HPDE6-E6E7 (cell line): ENCODE measurements at regions not wholly inside any gene's neighbourhood (a gene's known extent, or its start where the extent isn't known, plus 50 kb on each side); places are given as distances from the start of the nearest gene placed in this dataset.

ENCODE experiments used
- DNase-seq: peaks from one replicate; pipeline ENCODE4 v3.0.0; 2011; ENCODE audit warnings: missing footprints; ENCODE audit errors: extremely low spot score

DNA sequence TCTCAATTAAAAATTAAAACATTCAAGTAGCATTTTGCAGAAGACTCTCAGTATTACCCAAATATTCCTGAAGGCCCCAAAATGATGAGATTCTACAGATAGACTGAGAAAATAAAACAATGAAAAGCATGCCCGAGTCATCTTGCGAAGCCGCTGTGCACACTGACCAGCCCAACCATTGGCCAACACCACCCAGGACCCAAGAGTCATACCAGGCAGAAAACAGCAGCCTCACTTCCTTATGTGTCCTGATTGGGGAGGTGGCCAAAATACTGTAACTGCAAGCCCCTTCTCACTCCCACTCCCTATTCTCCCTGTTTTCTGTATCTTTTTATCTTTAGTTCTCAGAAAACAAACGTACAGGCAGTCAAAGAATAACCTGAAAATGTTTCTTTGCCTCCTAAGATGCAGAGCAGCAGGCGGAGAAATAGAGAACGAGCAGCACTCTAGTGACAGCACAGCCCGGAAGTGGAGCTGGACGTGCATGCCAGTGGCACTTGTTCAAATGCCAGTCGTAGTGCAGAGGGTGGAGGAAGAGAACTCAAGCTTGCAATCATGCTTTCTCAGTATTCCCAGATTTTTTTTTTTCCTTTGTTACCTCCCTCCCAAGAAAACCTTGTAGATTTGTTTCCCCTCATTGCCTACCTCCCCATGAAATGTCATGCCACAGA, 182.3 kb upstream of the SOX9 start:
- DNase-seq = no peak

DNA sequence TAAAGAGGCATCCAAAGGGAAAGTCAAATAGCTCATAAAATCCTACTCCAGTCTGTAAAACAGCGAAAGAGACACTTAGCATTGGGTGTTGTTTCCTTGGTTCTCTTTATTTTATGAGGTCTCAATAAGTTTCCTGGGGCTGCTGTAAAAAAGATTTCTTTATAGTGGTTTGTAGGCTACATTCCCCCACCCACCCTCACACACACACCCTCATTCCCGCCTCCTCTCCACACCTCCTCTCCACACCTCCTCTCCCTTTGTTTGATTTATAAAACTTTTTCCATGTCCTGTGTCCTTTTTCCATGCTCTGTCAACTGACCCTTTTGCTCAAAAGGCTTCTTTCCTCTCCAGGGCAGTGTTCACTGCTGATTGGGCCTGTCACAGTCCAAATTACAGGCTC, 178.9 kb upstream of the SOX9 start:
- DNase-seq = no peak

DNA sequence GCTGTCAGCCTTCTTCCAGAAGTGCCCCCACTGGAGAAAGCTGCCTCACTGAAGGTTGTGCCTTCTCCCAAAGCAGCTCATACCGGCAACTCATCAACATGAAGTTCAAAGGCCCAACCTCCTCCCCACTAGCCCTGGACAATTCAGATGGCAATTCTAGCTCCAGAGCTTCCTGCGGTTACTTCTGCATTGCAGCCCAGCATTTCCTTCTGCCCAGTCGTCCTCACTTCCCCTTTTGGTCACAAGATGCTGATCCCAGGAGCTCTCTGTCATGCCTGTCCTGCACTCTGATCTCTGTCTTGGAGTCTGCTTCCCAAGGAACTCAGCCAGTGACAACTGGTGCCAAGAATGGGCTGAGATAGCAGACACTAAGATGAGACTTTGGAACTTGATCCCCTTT, 178.2 kb upstream of the SOX9 start:
- no peak for DNase-seq

DNA sequence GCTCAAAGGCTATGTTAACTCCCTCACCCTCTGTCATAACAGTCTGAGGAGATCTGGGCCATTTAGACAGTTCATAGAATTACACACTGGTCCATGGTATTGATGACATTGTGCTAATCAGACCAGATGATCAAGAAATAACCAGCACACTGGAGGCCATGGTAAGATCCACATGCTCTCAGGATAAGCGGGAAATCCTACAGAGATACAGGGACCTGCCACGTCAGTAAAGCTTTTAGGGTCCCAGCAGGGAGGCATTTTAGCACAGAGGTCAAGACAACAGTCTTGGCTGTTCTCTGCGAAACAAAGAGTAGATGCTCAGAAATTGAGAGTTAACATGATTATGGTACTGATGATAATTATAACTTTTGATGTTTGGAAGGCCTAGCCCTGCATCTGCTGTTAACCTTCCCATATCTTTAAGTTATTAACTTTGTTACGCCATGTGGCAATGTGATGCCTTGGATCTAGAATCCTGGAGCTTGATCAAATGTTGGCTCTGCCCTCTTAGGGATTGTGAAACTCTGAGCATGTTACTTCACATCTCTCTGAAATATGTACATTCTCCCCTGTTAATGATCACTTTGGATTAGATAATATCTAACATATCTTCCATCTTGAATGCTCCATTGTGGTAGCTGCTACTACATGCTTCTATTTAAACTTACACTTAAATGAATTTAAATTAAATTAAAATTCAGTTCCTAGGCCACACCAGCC, 172.0 kb upstream of the SOX9 start:
- DNase-seq = no peak

DNA sequence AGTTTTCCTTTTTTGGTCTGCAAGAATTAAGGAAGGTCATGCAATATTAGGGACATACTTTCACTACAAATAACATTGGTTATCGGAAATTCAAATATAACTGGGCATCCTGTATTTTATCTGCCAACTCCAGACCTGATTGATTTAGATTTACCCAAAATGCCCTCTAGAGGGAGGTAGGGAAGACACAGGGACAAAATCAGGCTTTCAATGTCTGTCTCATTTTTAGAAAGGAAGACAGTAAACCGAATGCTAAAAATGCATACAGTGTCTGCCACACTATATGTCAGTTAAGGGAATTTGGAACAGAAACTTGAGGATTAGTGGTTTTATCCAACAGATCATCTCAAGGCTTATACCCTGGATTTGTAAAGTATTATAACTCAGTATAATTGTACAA, 161.7 kb upstream of the SOX9 start:
- no peak for DNase-seq

DNA sequence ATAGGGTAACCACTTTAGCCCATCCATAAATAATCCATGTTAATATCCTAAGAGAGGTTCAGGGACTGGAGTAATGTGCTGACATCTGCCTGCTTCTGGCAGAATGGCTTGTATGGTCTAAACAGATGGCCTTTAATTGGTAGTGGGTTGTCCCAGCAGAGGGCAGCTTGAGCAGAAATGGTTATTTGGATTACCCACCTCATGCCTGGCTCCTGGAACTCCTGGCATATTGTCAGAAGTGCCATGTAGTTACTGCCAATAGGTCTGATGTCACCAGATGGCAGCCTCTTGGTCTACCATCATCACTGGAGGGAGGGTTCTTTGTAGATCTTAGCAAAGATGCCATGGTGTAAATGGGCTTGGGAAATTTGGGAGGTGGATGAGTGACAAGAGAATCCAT, 157.5 kb upstream of the SOX9 start:
- no peak for DNase-seq

DNA sequence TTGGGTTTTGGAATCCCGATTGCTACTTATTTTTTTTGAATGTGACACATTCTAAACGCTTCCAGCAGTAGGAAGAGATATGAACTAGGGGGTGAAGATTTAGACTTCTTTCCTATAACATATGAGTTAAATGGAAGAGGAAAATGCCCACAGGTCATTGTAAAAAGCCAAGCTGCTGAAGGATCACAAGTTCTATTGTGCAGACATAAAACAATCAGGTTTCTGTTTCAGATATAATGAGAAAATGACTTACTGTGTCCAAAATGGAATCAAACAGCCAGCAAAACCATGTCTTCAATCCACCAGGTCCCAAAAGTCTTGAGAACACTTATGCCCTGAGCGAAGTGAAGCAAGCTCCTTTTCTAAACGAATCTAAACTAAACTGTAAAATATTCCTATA, 157.0 kb upstream of the SOX9 start:
- no peak for DNase-seq

DNA sequence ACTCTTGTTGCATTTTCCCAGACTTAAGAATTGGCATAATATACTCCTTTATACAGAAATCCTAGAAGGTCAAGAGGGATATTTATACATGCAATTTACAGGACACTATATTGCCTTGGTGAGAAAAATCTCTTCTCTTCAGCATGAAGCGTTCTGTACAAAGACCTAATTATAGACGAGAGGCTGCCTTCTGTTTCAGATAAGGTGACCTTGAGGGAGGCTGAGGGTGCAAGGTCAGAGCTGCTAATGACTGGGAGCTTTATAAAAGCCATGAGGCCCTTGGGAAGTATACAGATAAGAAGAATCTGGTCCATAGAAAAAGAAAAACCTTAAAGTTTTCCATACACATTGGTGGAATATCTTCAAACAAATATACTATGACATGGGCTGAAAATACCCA, 156.3 kb upstream of the SOX9 start:
- no peak for DNase-seq

DNA sequence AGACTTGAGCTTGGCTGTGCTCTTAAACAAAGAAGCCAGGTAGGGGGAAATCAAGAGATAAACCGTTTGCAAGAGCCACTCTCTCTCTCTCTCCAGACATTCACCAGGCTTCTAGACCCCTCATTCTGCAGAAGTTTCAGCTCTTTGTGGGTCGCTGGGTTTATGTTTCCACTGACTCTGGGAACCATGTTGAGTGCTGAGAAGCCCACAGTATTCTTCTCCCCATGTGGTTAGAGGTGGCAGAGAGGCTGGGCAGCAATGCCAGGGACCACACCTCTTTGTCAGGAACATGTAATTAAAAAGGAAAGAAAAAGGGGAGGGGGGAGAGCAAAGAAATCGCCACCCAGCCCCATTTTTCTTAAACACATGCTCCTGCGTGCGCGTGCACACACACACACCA, 154.8 kb upstream of the SOX9 start:
- no peak for DNase-seq

DNA sequence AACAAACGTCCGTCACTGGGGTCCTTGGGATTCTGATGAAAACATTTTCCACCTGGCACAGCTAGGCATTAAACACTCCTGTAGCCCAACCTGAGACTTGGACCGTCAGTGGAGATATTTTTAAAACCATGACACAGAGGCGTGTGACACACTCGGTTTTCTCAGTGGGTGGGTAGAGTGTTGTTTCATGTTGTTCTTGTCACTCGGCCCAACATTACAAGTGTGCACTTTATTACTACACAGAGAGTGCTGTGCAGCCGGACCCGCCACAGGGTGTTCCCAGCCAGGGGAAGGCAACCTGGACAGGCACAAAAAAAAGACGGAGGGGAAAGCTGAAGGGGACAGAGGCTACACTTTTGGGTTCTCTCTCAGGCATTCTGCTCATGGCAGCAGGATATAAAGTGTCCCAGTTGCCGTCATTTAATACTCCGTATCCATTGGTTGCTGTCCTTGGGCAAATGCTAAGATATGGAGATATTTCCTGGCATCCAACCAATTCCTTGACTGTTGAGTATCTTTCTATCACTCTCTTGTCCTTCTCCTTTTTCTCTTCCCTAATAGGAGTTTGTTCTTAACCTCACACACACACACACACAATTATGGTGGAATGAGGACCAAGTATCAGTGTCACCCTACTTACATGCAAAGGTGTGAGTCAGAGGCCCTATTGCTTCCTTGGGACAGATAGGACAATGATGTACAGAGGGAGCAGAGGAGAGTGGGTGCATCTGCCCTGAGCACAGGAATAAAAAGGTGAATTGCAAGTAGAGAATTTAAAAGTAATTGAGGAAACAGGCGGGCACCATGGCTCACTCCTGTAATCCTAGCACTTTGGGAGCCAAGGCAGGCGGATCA, 154.1 kb upstream of the SOX9 start:
- DNase-seq = no peak

DNA sequence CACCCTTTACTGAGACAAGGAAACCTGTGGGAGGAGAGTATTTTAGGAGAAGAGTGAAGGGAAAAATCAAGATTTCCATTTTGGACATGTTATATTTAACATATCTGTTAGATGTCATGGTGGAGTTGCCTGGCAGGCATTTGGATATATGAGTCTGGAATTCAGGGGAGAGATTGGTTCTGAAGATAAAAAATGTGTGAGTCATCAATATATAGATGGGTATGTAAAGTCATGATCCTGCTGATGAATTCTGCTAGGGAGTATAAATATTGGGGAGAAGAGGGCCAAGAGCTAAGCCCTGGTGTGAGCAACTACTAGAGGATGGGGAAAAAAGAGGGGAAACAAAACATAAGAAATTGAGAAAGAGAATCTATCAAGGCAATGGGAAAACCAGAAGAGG, 151.3 kb upstream of the SOX9 start:
- no peak for DNase-seq

DNA sequence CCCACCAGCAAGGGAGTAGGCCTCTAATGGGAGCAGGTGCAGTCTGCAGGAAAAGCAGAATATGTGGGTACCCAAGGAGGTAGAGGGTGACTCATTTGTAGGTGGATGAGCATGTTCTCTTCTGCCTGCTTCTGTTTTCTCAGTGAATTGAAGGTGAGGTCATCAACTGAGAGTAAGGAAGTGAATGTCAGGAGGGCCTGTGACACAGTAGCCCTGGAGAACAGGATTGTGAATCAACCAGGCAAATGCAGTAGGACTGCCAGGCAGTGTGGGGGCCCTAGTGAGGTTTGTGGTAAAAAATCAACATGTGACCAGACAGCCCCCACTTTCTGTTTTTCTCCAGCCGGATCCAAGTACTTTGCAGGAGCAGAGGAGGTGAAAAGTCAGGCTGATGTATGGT, 150.5 kb upstream of the SOX9 start:
- DNase-seq = peak; percentile 91

DNA sequence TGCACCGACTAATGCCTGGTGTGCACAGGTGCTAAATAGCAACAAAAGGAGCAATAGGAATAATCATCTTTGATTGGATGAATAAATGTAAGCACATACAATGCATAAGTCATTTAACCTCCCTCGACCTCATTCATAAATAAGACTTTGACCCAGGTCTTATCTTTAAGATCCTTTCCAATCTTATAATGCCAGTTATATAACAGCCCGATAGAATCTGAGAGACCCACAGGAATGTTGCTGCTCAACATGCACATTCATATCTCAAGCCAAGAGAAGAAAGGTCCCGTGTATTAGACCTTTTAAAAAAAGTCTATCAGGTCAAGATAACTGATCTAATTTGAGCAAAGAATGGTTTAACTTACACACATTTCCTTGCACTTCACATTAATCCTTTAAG, 146.8 kb upstream of the SOX9 start:
- no peak for DNase-seq

DNA sequence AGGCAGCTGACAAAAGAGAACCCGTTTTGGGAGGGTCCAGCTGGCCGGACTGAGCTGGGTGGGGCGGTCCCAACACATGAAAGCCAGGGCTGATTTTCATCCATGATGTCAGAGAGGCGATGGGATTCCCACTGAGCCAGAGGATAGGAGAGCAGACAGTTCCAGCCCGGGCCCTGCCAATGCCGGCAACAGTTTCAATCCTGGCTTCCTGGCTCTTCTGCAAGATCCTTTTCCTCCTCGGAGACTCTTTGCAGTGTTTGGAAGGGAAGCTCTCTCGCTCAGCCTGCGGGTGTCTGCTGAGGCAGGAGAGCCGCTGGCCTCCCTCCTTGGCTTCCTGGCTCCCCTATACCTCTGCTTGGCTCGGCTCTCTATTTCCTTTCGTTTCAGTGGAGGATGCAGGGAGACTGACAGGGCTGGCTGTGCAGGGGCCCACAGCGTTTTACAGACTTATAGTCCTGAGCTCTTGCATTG, 145.5 kb upstream of the SOX9 start:
- DNase-seq = peak; percentile 22

DNA sequence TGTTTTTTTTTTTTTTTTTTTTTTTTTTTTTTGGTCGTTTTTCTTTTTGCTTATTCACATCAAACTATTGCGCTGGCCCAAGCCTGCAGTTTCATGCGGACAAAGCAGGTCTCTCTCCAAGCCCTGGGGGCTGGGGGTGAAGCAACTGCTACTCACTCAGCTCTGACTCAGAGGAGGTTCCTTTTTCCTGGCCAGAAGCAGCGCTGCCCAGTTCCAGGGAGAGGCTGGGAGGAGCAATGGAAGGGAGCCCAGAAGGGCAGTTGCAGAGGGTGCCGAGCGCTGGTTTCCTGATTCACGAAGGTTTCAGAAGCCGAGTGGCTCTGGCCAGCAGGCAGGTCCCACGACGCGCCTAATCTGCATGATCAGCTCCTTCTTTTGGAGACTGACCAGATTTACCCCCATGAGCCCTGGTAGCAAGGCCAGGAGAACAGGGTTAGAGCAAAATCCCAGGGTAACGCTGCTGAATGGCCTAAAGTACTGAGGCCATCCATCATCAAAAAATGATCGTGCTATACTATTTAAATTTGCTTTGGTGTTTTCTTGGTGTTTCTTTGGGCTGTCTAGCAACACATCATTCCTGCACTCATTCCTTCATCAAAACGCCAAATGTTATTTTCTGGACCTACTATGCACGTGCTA, 144.7 kb upstream of the SOX9 start:
- peak; percentile 97 for DNase-seq

DNA sequence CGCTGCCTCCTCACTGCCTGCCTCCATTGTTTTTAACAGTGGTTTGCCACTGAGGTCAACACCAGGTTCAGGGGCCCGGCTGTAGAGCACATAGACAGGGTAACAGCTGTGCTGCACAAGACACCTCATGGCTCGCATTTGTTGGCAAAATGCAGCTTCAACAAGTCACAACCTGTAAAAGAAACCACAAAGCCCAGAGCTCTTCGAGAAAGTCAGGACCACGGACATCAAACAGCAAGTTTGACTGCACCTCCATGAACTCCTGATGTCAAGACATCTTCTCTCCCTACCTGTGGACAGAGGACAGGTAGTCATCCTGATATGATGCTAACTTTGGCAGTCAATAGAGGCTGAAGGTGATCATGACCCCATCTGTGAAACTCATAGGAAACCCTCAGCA, 142.4 kb upstream of the SOX9 start:
- DNase-seq = peak; percentile 25

DNA sequence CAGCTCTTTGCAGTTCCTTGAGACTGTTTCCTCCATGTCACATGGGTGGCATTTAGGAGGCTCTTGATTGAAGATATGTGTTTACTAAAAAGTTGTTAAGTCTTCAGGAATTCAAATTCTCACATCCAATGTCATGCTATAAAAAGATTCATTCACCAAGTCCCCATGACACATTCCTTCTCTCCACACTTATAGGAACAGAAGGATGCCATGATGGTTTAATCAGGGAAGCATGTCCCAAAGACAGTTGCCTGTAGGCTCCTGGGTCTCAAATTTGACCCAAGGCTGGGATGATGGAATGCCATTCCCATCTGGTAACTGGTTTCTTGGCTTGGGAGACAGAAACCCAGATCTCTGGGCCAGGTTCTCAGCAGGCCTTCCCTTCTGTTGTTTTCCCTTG, 140.6 kb upstream of the SOX9 start:
- no peak for DNase-seq

DNA sequence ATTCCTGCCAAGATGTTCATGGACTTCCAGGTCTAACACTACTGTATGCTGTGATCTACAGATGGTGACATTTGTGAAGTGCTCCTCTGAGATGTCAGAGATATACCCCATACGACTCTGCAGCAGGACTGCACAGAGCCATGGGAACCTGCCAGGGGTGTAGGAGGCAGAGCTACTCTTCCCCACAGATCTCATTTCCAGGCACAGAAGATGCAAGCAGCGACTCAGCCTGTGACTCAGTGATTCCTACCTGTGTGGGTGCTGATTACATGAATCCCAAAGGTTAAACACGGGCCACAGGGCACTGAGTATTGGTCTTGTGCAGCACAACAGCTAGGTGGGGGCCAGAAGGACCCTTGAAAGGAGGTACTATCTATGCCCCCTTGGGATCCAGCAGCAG, 137.0 kb upstream of the SOX9 start:
- no peak for DNase-seq

DNA sequence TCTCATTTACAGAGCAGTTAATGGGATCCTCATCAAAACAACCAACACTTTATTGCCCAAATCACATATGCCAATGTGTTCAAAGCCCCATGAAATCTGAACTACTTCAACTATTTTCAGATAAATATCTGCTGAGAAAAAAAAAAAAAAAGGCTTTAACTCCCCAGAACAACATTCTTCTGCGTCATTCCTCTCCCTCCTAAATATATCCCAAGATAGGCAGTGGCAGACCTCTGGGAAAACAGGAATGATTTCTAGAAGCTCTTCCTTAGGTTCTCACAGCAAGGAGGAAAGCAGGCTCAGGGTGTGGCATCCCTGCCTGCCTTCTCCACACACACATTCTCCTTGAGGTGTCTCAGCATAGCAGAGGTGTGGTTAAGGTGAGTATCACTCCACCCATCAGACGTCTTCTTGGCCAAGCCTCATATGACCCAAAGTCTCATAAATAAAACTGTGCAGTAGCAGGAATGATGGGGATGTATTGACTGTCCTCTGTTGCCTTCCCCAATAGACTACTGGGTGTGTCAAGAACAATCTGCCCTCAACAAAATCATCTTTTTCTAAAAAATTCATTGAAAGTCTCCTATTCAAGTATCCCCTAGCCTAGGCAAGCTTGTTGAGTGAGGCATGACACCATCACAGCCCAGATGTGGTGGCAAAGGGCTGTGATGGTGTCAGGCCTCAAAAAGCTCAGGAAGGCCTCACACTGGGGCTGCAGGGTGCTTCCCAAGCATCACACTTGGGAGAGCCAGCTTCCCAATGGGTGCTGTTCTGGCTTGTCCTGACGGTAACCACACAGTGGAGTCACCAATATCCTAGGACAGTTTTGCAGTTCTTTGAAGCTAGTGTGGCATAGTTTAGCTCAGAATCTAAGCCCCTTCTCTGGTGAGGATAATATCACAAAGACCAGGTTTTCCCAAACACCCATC, 135.4 kb upstream of the SOX9 start:
- no peak for DNase-seq

DNA sequence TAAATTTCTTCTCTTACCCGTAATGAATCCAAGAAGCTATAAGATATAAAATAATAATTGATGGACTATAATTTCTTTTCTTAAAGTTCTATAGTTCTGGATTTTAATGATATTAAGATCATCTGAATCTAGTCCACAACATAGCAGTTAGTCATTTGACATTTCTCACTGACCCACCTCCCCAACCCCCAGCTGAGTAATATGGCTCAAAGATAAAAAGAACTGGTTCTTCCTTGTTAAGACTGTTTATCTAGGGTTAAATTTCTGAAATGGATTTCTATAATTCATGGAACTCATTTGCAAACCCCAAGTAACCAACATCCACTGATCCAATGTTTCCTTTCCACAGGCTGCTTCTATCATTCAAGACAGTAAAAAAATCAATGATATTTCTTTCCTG, 133.9 kb upstream of the SOX9 start:
- peak; percentile 31 for DNase-seq

DNA sequence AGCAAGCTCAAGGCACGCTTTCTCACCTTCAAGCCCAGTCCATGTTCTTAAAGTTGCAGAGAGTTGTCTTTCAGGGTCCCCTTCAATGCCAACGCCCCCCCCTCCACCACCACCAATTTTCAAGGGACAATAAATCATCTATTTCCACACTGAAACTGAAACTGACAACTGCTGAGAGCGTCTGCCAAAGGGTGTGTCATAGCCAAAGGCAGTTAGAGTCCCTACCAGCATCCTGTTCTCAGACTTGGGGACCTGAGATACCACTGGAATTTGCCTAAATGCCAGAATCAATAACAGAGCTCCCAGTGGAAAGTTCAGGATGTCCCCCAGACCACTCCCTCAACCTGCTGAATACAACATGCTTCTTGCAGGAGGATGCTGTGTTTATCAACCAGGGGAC, 133.2 kb upstream of the SOX9 start:
- DNase-seq = peak; percentile 35
